ENCODE measurements at regions not wholly inside any gene's neighbourhood (a gene's known extent, or its start where the extent isn't known, plus 50 kb on each side); places are given as distances from the start of the nearest gene placed in this dataset.

DNA sequence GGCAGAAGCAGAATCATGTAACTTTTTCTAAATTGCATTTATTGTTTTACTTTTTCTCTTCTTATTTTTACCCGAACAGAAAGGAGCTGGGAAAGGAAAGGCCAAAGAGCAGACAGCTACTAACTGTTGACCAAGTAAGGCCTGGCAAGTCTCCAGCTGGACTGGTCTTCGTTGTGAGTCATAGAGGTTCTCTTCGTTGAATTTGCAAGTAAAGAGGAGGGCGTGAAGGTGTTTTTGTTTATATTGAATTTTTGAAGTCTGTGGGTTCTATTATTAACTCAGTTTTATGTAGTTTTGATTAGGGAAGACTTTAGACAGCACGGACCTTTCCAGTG is 416.5 kb upstream of the CCNH start:
- in situ Hi-C loops (cut with HindIII; ENCODE audit: low pct_ligation_motif_present, low pct_unique_long_range_greater_than_20kb, low sequenced_read_pairs), result no loop called here
- peak; percentile 21 for DNase-seq

DNA sequence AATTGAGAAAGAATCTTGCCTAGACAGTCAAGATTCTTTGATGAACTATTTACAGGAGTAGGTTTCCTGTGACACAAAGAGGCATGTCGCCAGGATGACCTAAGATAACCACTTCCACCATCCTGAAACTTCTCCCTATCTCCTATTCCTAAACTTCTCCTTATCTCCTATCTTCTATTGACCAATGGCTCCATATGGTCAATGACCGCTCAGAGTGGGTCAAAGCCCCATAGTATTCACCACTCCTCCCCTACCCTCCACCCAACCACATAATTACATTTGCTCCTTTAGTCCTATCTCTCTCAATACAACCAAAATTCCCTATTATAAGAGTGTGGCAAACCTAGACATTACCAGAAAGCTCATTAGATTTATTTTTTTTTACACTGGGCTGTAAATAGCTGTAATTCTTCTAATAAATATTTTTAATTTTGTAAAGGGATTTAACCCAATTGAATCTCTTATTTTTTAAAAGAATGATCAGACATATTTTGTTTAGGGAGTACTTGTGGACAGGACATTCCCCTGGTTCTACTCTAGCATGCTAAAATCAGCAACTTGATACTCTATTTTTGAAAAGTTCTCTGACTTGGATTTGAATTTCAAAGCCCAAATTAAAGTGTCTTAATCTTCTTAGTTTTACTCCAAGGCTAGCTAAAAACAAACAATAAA is 416.0 kb upstream of the CCNH start:
- in situ Hi-C loops (cut with HindIII; ENCODE audit: low pct_ligation_motif_present, low pct_unique_long_range_greater_than_20kb, low sequenced_read_pairs), result no loop called here
- DNase-seq, result no peak

DNA sequence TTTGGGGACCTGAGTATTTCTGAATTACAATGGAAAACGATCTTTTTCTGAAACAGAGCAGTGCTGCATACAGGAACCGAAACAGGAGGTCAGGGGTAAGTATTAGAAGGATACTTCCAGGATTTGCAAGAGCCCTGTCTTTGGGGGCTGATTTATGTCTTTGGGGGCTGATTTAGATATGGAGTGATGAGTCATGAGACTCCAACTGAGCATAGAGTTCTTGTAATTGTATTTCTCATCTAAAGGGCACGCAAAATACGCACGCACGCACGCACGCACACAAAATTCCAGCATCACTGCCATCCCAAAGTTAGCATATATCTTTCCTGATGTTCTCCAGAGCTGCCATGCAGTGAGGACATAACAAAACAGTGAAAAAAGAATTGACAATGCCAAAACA is 414.8 kb upstream of the CCNH start:
- in situ Hi-C loops (cut with HindIII; ENCODE audit: low pct_ligation_motif_present, low pct_unique_long_range_greater_than_20kb, low sequenced_read_pairs), result no loop called here
- DNase-seq, result no peak

DNA sequence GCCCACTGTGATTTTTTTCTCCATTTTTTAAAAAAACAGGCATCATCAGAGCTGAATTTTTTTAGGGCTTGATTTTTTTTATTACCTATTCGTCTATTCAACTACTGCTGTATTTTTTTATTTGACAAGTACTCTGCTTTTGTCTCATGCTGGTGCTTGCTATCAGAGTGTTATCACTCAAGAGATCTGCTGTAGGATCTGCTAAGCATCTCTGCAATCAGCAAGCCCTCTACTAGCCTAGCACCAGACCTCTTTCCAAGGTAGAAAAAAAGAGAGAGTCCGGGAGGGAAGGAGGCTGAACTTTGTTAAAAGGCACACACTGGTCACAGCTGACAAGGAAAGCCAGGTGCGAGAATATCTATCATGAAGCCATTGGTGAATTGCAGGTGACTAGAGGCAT is 413.8 kb upstream of the CCNH start:
- in situ Hi-C loops (cut with HindIII; ENCODE audit: low pct_ligation_motif_present, low pct_unique_long_range_greater_than_20kb, low sequenced_read_pairs), result no loop called here
- no peak for DNase-seq

DNA sequence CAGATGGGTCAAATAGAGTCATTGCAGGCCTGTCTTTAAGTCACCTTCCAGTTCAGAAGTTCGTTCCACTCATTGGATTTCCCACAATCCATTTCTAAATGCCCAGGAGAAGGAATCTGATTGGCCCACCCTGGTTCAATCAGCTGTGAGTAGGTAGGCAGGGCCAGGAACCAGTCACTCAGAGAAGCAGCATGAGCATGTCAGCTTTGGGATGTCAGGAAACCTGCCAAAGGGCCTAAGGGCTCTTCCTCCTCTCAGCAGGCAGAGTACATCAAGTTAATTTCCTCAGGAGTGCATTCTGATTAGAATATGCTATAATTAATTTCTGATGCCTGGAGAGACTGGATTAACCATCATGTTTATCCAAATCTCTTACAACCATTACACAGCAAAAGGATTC is 412.9 kb upstream of the CCNH start:
- DNase-seq, result no peak

DNA sequence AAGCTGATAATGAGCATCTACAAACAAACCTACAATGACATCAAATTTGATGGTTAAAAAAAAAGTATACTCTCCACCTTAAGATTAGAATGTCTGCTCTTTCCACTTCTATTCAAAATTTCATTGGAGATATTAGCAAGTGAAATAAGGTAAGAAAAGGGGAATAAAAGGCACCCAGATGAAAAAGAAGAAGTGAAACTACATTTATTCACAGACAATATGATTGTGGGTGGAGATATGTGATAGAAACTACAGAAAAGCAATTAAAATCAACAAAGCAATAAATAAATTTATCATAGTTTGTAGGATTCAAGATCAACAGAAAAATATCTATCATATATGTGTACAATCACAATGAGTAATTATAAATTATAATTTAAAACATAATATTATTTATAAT is 395.1 kb upstream of the CCNH start:
- no peak for DNase-seq

More for the DNA sequence above, 412.9 kb upstream of the CCNH start:
- in situ Hi-C loops (cut with HindIII; ENCODE audit: low pct_ligation_motif_present, low pct_unique_long_range_greater_than_20kb, low sequenced_read_pairs), result no loop called here

DNA sequence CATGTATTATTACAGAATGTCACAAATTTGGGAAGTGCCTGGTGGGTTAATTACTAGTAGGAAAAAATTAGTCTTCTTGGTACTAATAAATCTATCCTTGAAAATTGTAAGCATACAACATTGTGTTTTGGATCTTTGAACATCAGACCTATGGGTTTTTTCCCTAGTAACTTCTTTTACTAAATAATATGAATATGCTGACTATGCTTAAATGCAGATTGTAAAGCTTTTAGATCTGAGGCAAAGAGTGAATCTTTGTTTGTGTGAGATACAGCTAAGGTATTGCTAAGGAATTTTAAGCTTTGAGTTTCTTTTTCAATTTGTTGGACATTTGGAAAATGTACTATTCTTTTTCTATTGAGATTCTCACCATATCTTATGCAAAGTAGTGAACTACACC is 390.6 kb upstream of the CCNH start:
- DNase-seq, result no peak
- in situ Hi-C loops (cut with HindIII; ENCODE audit: low pct_ligation_motif_present, low pct_unique_long_range_greater_than_20kb, low sequenced_read_pairs), result no loop called here

More for the DNA sequence above, 395.1 kb upstream of the CCNH start:
- in situ Hi-C loops (cut with HindIII; ENCODE audit: low pct_ligation_motif_present, low pct_unique_long_range_greater_than_20kb, low sequenced_read_pairs), result no loop called here

DNA sequence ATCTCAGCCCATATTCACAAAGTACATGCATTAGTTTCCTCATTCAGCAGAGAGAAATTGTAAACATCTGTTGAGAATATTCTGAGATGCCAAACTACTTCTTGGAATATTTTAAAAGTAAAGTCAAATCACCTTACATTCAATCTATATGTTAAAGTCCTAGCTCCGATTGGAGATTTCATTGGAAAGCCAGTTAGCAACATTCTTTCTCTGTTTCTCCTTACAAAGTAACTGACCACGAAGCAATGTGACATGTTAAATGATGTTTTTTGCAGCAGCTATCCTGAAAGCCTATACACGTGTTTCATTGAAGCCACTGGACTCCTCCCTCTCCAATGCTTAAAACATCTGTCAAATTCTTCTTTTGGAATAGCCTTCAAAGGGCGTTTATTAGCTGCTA is 379.1 kb upstream of the CCNH start:
- DNase-seq, result no peak
- in situ Hi-C loops (cut with HindIII; ENCODE audit: low pct_ligation_motif_present, low pct_unique_long_range_greater_than_20kb, low sequenced_read_pairs), result loop anchor here (25.0 kb wide), 1 partner anchor 920 kb away; no protein-coding TSS in a partner anchor

DNA sequence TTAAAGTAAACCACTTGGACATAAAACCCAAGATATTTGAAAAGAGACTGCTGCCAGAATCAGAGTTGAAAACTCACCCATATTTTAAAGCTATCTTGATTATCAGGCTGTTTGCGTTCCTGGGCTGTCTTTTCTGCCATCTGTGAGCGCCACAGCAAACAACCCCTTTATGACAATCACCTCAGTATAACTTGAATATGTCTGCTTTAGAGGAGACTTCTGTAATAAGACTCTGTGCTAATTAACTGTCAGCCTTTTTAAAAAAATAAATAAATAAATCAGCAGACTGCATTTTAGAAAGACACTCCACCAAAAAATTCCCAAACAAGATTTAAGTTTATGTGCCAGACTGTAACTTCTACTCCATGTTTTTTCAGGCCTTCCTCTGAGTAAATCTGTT is 375.7 kb upstream of the CCNH start:
- DNase-seq, result no peak
- in situ Hi-C loops (cut with HindIII; ENCODE audit: low pct_ligation_motif_present, low pct_unique_long_range_greater_than_20kb, low sequenced_read_pairs), result loop anchor here (25.0 kb wide), 1 partner anchor 924 kb away; no protein-coding TSS in a partner anchor

DNA sequence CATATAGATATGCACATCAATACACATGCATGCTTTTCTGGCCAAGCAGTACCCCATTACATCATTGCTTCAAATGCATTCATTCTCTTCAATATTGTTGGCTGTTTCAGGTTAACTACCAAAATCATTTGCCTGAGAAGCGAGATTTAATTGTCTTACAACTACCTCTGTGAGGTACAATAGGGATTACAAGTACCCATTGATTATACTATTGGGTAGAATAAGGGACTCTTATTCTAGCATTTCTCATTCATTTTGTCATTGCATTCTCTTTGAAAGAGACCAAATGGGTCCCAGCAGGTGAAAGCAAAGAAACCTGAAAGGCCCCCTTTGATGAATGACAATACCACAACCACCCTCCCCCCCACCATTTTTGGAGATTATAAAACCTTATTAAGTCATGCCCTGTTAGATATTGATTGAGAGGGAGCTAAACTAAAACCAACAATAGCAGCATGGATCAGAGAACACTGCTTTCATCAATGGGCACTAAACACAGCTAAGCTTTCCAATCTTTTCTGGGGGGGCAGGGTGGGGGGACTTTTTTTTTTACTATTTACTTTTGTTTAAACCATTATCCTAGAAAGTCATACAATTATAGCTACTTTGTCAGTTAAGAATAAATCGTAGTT is 375.0 kb upstream of the CCNH start:
- in situ Hi-C loops (cut with HindIII; ENCODE audit: low pct_ligation_motif_present, low pct_unique_long_range_greater_than_20kb, low sequenced_read_pairs), result loop anchor here (25.0 kb wide), 1 partner anchor 925 kb away; no protein-coding TSS in a partner anchor
- no peak for DNase-seq

DNA sequence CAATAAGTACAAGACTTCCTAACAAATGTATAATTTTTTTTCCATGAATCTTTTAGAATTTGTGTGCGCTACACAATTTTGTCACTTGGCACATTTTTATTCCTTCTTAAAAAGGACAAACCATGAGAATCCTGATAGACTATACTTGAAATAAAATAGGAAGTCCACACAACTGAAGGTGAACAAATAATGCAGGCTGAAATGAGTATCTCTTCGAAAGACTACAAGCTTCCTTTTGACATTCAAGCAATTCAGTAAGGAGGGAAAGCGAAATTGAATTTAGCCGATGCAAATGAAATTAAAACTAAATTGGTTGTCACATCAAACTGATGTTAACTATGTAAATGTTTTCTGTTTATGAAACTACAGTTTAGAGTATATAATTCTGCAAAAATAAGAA is 374.4 kb upstream of the CCNH start:
- in situ Hi-C loops (cut with HindIII; ENCODE audit: low pct_ligation_motif_present, low pct_unique_long_range_greater_than_20kb, low sequenced_read_pairs), result loop anchor here (25.0 kb wide), 1 partner anchor 925 kb away; no protein-coding TSS in a partner anchor
- no peak for DNase-seq

DNA sequence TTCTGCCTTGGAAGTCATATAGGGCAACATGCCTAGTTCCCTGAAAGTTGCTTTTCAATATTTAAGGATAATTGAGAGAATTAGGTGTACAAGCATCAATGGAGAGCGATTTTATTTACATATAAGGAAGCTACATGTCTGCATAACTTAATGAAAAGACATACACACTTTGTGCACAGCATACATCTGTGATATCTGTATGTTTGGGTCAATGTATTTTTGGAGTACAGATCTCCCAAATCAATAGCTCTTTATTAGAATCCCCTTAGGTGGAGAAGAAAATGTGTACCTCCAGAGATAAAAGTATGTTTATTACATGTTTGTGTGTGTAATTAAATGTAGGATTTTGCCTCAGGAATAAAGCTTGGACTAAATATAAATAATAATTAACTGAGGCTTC is 373.7 kb upstream of the CCNH start:
- DNase-seq, result no peak
- in situ Hi-C loops (cut with HindIII; ENCODE audit: low pct_ligation_motif_present, low pct_unique_long_range_greater_than_20kb, low sequenced_read_pairs), result loop anchor here (25.0 kb wide), 1 partner anchor 926 kb away; no protein-coding TSS in a partner anchor

DNA sequence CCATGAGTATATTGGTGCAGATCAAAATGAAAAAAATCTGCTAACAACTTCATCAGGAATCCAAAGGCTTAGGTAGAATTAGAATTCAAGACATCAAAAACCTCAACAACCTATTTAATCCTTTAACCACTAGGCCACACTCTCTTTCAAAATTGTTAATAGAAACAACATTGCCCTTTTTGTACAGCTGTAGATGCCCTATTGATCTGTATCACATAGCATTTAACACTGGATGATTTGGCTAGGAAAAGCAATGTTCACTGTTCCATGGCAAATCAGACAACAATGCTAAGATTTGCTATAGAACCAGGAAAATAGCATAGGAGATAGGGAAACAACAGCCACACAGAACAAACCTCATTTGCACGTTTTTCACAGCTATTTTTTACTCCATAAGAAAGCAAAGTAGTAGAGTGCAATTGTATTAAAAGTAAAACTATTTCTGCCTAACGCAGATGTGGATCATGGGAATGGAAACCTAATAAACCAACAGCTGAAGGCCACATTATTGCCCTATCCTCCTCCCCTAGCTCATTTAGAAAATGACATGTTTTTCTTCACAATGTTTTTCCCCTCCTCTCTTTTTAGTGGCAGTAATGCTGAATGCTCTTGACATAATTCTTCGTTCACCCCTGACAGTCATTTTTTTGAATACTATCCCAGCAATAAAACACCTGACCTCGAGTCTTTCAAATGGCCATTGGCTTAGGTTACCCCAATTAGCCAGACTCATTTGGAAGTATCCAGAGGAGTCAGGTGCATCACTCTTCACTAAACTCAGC is 373.0 kb upstream of the CCNH start:
- in situ Hi-C loops (cut with HindIII; ENCODE audit: low pct_ligation_motif_present, low pct_unique_long_range_greater_than_20kb, low sequenced_read_pairs), result loop anchor here (25.0 kb wide), 1 partner anchor 927 kb away; no protein-coding TSS in a partner anchor
- no peak for DNase-seq

DNA sequence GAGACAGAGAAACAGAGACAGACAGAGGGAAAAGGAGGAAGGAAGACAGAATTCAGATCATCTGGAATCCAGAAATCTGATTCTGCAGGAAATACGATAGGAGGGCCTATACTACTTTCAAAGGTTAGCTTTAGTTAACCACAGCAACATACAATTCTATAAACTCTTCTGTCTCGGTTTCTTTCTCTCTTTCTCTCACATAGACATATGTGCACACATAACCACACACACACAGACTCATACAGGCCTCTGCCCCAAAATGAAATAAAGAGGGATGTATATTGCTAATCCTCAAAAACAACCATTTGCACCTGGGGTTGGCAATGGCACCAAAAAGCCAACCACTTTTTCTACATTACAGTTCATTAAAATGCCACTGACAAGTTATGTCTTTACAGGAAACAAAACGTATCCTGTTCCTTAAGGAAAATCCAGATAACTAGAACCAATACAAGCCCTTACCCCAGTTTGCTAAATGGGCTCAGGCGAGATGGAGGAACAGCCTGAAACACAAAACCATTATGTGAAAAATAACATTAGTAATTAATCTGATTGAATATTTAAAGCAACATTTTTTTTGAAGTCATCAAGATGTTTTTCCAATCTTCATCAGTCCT is 372.3 kb upstream of the CCNH start:
- in situ Hi-C loops (cut with HindIII; ENCODE audit: low pct_ligation_motif_present, low pct_unique_long_range_greater_than_20kb, low sequenced_read_pairs), result loop anchor here (25.0 kb wide), 1 partner anchor 927 kb away; no protein-coding TSS in a partner anchor
- no peak for DNase-seq

DNA sequence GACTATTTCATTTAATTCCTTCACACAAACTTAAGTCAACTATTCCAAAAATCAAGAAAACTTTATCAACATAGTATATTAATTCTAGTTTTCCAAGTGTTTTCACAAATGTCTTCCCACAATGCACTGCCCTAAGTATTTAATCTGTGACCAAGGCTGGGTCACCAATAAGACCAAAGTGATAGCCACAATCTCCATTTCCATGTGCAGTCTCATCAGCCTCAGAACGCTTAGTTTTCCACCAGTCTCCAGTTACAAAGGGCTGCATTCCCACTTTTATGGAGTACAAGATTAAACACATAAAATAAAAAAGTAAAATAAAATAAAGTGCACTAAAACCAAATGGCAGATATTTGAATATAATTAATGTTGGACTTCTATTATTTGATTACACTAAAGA is 371.6 kb upstream of the CCNH start:
- no peak for DNase-seq
- in situ Hi-C loops (cut with HindIII; ENCODE audit: low pct_ligation_motif_present, low pct_unique_long_range_greater_than_20kb, low sequenced_read_pairs), result loop anchor here (25.0 kb wide), 1 partner anchor 928 kb away; no protein-coding TSS in a partner anchor

DNA sequence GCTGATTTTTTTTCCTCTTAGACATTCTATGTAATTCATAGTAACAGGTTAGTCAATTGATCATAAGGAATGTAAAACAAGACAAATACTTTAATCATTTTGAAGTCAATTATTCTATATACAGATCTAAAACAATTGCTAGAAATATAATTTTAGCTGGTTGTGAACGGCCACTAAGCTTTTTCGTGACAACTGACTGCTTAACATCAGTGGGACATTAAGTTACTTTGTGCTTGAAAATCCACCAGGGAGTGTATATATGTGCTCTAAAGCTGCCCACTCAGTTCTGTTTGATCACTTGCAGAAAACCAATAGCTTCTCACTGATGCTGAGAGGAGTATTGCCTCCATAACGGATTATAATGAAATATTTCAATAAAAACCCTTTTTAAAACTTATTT is 370.2 kb upstream of the CCNH start:
- no peak for DNase-seq
- in situ Hi-C loops (cut with HindIII; ENCODE audit: low pct_ligation_motif_present, low pct_unique_long_range_greater_than_20kb, low sequenced_read_pairs), result loop anchor here (25.0 kb wide), 1 partner anchor 929 kb away; no protein-coding TSS in a partner anchor

DNA sequence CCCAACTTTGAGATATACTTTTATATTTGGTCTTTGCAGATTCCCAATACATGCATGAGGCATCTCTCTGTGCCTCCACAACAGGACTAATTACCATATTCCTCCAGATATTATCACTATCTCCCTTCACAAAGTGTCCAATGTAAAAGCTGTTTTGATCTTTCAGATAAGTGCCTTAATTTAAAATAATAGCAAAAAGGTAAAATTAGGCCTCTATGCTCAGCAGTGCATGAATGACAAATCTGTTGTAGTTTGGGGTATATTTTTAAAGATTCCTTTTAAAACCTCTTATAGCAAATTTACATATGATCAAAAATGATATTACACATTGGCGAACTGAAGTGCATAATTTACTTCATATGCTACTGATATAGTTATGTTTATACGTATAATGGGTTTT is 369.2 kb upstream of the CCNH start:
- DNase-seq, result no peak
- in situ Hi-C loops (cut with HindIII; ENCODE audit: low pct_ligation_motif_present, low pct_unique_long_range_greater_than_20kb, low sequenced_read_pairs), result loop anchor here (25.0 kb wide), 1 partner anchor 930 kb away; no protein-coding TSS in a partner anchor

DNA sequence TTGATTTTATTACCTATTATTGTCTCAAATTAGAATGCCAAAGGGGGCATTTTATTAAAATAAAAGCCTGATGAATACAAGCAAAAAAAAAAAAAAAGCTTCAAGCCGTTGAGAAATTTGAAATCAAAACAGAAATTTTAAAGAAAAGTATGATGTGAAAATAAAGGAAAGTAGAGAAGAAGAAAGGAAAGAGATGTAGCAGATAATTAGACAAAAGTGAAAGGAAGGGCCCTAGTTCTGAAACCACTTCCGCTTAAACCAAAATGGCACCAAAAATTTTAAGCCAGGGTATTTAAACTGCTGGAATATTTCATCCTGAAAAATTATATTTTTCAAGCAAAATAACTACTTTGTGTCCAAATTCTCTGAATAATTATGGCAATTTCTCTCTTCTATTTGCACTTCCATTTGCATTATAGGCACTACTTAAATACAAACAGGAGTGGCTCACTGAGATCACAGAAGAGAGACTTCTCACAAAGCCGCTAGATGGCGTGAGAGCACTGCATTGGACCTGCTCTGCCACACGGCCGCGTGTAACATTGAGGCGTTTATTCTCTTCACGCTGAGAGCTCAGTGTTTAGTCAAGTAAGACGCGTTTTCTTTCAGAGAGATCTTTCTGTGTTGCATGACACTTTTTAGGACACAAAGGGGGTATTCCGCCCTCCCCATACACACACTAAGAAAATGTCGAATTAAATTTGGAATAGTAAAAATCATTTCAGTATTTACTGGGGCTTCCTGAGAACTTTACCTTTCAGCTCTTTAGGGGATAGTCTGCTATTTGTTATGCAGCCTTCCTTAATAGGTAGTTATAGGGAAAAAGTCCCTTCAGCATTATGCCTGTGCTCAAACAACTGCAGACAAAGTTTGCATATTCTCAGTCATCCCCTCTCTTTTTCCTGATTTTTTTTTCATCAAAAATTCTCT is 368.4 kb upstream of the CCNH start:
- DNase-seq, result peak; percentile 76
- in situ Hi-C loops (cut with HindIII; ENCODE audit: low pct_ligation_motif_present, low pct_unique_long_range_greater_than_20kb, low sequenced_read_pairs), result loop anchor here (25.0 kb wide), 1 partner anchor 931 kb away; no protein-coding TSS in a partner anchor
